SU-DHL-6 (cell line): ENCODE measurements at regions not wholly inside any gene's neighbourhood (a gene's known extent, or its start where the extent isn't known, plus 50 kb on each side); places are given as distances from the start of the nearest gene placed in this dataset.

Source experiments
- H2AFZ ChIP-seq: fragments of 200-600 bp; sonication (generic); 2 replicates; pipeline ENCODE4 v1.6.1; 2014; ENCODE audit warnings: low read depth, mild to moderate bottlenecking, moderate library complexity, mixed read lengths, antibody characterized with exemption, low read length; ENCODE audit not compliant: severe bottlenecking
- H3F3A ChIP-seq: fragments of 200-600 bp; shearing (Covaris generic); 2 replicates; pipeline ENCODE4 v1.6.0; 2016; ENCODE audit warnings: antibody characterized with exemption, mild to moderate bottlenecking; ENCODE audit not compliant: insufficient read depth
- H3K27ac ChIP-seq: fragments of 200-600 bp; sonication (generic); 2 replicates; pipeline ENCODE4 v1.5.1; 2016; ENCODE audit warnings: low read depth, mild to moderate bottlenecking, low read length, moderate library complexity, mixed read lengths
- H3K27me3 ChIP-seq: fragments of 200-600 bp; sonication (generic), shearing (Covaris generic); 2 replicates; pipeline ENCODE4 v1.6.0; 2014; ENCODE audit warnings: mild to moderate bottlenecking, low read length
- H3K36me3 ChIP-seq: fragments of 200-600 bp; sonication (generic); 2 replicates; pipeline ENCODE4 v1.6.1; 2014; ENCODE audit warnings: mild to moderate bottlenecking, low read length, mixed read lengths
- H3K4me2 ChIP-seq: fragments of 300-600, 200-600 bp; shearing (Covaris generic), sonication (generic); 2 replicates; pipeline ENCODE4 v1.6.0; 2014; ENCODE audit warnings: low read length, low read depth, mild to moderate bottlenecking; ENCODE audit not compliant: poor library complexity, severe bottlenecking
- H3K4me3 ChIP-seq: fragments of 200-600 bp; sonication (generic); 2 replicates; pipeline ENCODE4 v1.5.1; 2014; ENCODE audit warnings: antibody characterized with exemption, low read length, mild to moderate bottlenecking, mixed read lengths; ENCODE audit not compliant: insufficient read depth, poor library complexity, severe bottlenecking
- H3K79me2 ChIP-seq: fragments of 200-600 bp; sonication (generic); 2 replicates; pipeline ENCODE4 v1.6.1; 2014; ENCODE audit warnings: mild to moderate bottlenecking, low read length, moderate library complexity; ENCODE audit not compliant: insufficient read depth
- H3K9ac ChIP-seq: fragments of 200-600 bp; sonication (generic); 2 replicates; pipeline ENCODE4 v1.7.0; 2014; ENCODE audit warnings: mild to moderate bottlenecking, low read length
- H3K9me2 ChIP-seq: fragments of 200-600 bp; sonication (generic); replicated peaks from 2 replicates; pipeline ENCODE4 v1.6.1; 2014; ENCODE audit warnings: low read length; ENCODE audit not compliant: insufficient read depth
- H3K9me3 ChIP-seq: fragments of 200-600 bp; sonication (generic); 2 replicates; pipeline ENCODE4 v1.6.1; 2014; ENCODE audit warnings: low read length, mixed read lengths; ENCODE audit not compliant: insufficient read depth
- H4K20me1 ChIP-seq: fragments of 200-600 bp; sonication (generic); 2 replicates; pipeline ENCODE4 v1.6.1; 2014; ENCODE audit warnings: low read depth, mild to moderate bottlenecking, antibody characterized with exemption, low read length, moderate library complexity, mixed read lengths
- CTCF ChIP-seq: fragments of 200-600 bp; sonication (generic); IDR thresholded peaks from one replicate; pipeline ENCODE4 v1.5.1; 2017; ENCODE audit warnings: antibody characterized with exemption, mild to moderate bottlenecking, low read length, moderate library complexity; ENCODE audit not compliant: insufficient read depth, poor library complexity, severe bottlenecking
- EZH2phosphoT487 ChIP-seq: fragments of 200-600 bp; sonication (generic), shearing (Covaris generic); conservative IDR thresholded peaks from 2 replicates; pipeline ENCODE4 v1.6.1; 2018; ENCODE audit warnings: mild to moderate bottlenecking, antibody characterized with exemption, low read length, moderate library complexity, mixed read lengths

GRCh38 chrX:25531096-25531495, 515.3 kb upstream of the ARX start:
- Histone ChIP-seq H3F3A (no peaks in the 10 kb centered on the region), H3K27ac (no peak overlapping the region), H2AFZ (no peak overlapping the region), H3K9me2 (no peaks in the 10 kb centered on the region), H3K4me2 (no peak overlapping the region), H3K9me3 (no peaks in the 10 kb centered on the region), H3K27me3 (no peaks in the 10 kb centered on the region), H3K9ac (no peak overlapping the region), H4K20me1 (no peaks in the 10 kb centered on the region), H3K36me3 (no peaks in the 10 kb centered on the region), H3K79me2 (no peaks in the 10 kb centered on the region), H3K4me3 (no peak overlapping the region)
- TF ChIP-seq EZH2phosphoT487 (no peak), CTCF (no peak)

- H3K36me3 ChIP-seq, result no peaks in the 10 kb centered on the region
- no peaks in the 10 kb centered on the region for H3K79me2 ChIP-seq
- H3K9me3 ChIP-seq, result no peaks in the 10 kb centered on the region
- no peak overlapping the region for H3K9ac ChIP-seq
- no peaks in the 10 kb centered on the region for H4K20me1 ChIP-seq
- H3K4me2 ChIP-seq, result no peak overlapping the region
- H3K9me2 ChIP-seq, result no peaks in the 10 kb centered on the region
- H3F3A ChIP-seq, result no peaks in the 10 kb centered on the region
- H3K4me3 ChIP-seq, result no peak overlapping the region
- no peak overlapping the region for H2AFZ ChIP-seq
- TF ChIP-seq CTCF, result no peak
- no peak for TF ChIP-seq EZH2phosphoT487
- H3K27ac ChIP-seq, result no peak overlapping the region
- no peaks in the 10 kb centered on the region for H3K27me3 ChIP-seq
Observed at GRCh38 chrX:25534091-25534490, 518.3 kb upstream of the ARX start.

GRCh38 chrX:25536307-25536970, 520.7 kb upstream of the ARX start:
- Histone ChIP-seq H3K9me2 (no peaks in the 10 kb centered on the region), H2AFZ (no peak overlapping the region), H3K27ac (no peak overlapping the region), H4K20me1 (no peaks in the 10 kb centered on the region), H3K9ac (no peak overlapping the region), H3F3A (no peaks in the 10 kb centered on the region), H3K79me2 (no peaks in the 10 kb centered on the region), H3K4me3 (no peak overlapping the region), H3K4me2 (no peak overlapping the region), H3K27me3 (no peaks in the 10 kb centered on the region), H3K36me3 (no peaks in the 10 kb centered on the region), H3K9me3 (no peaks in the 10 kb centered on the region)
- TF ChIP-seq CTCF (no peak), EZH2phosphoT487 (no peak)

GRCh38 chrX:25537699-25538098, 521.9 kb upstream of the ARX start:
- no peaks in the 10 kb centered on the region for H3F3A ChIP-seq
- H3K9me3 ChIP-seq, result no peaks in the 10 kb centered on the region
- H3K27ac ChIP-seq, result no peak overlapping the region
- no peak overlapping the region for H2AFZ ChIP-seq
- no peaks in the 10 kb centered on the region for H4K20me1 ChIP-seq
- H3K4me3 ChIP-seq, result no peak overlapping the region
- no peaks in the 10 kb centered on the region for H3K27me3 ChIP-seq
- no peak for TF ChIP-seq EZH2phosphoT487
- no peak for TF ChIP-seq CTCF
- H3K36me3 ChIP-seq, result no peaks in the 10 kb centered on the region
- H3K9ac ChIP-seq, result no peak overlapping the region
- H3K9me2 ChIP-seq, result no peaks in the 10 kb centered on the region
- H3K79me2 ChIP-seq, result no peaks in the 10 kb centered on the region
- H3K4me2 ChIP-seq, result no peak overlapping the region
